ENCODE measurements at regions not wholly inside any gene's neighbourhood (a gene's known extent, or its start where the extent isn't known, plus 50 kb on each side); places are given as distances from the start of the nearest gene placed in this dataset.
"Not testable (repeated sequence)": the region's sequence is repeated elsewhere in the genome, so short reads cannot be mapped to it uniquely, and the experiment has no call there.

DNA sequence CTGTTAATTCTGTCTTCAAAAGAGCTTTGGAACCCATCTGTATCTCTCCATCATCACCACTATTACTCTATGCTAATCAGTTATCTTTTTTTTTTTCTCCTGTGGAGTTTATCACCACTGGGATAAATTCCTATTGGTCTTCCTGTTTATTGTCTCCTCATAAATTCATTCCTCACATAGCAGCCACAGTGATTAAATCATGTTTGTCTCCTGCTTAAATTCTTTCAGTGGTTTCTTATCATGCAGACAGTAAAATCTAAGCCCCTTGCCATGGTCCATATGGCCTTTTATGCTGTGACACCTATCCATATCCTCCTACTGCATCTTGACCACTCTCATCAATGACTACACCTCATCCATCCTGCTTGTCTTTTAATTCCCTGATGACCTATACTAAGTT, 239.8 kb upstream of the ZEB2 start:
- no peak for DNase-seq
- Histone ChIP-seq H3K4me2 (ENCODE audit: insufficient read depth, insufficient read length, low read length) (no peak overlapping the region), H3T11ph (ENCODE audit: low read length) (no peak overlapping the region), H3K56ac (ENCODE audit: insufficient read length, low read depth, low read length) (no peak overlapping the region), H2BK5ac (ENCODE audit: insufficient read length, low read length) (no peak overlapping the region), H3K4ac (ENCODE audit: low read depth, low read length) (no peak overlapping the region), H2AFZ (ENCODE audit: low read length) (no peak overlapping the region), H2BK120ac (ENCODE audit: low read depth, low read length, poor library complexity, severe bottlenecking) (no peak overlapping the region), H3K79me2 (ENCODE audit: insufficient read depth, low read length) (no peaks in the 10 kb centered on the region), H4K8ac (replicated peaks; ENCODE audit: insufficient read length, low read depth, low read length) (no peak overlapping the region), H3K9me3 (ENCODE audit: control insufficient read depth, low read depth, low read length) (no peaks in the 10 kb centered on the region), H3K4me1 (ENCODE audit: insufficient read depth, low read length) (peaks cover 4% of the 10 kb centered on the region; the same call in 1 of the 2 replicates), H3K23me2 (ENCODE audit: insufficient read length, low read depth, low read length, poor library complexity, severe bottlenecking) (no peaks in the 10 kb centered on the region), H3K14ac (ENCODE audit: insufficient read depth, low read length) (no peak overlapping the region), H2BK12ac (ENCODE audit: insufficient read length, low read depth, low read length) (no peak overlapping the region), H4K91ac (ENCODE audit: insufficient read length, low read depth, low read length) (no peak overlapping the region), H3K18ac (ENCODE audit: insufficient read length, low read depth, low read length) (no peak overlapping the region), H3K79me1 (ENCODE audit: insufficient read depth, low read depth, low read length, poor library complexity, severe bottlenecking) (no peaks in the 10 kb centered on the region), H2BK15ac (ENCODE audit: low read depth, low read length) (no peak overlapping the region), H4K5ac (ENCODE audit: insufficient read length, low read depth, low read length) (no peak overlapping the region), H3K27me3 (ENCODE audit: insufficient read depth, low read length) (no peaks in the 10 kb centered on the region), H3K27ac (ENCODE audit: insufficient read length, low read depth, low read length) (no peak overlapping the region), H2BK20ac (ENCODE audit: low read depth, low read length, poor library complexity, severe bottlenecking) (no peak overlapping the region), H3K23ac (ENCODE audit: insufficient read length, low read depth, low read length) (no peak overlapping the region), H2AK5ac (ENCODE audit: insufficient read length, low read length) (no peak overlapping the region), H3K9ac (ENCODE audit: extremely low read depth, insufficient read length, low read length) (no peak overlapping the region), H4K20me1 (ENCODE audit: control insufficient read depth, insufficient read depth, insufficient read length) (no peaks in the 10 kb centered on the region)
- TF ChIP-seq, protein P1, sequence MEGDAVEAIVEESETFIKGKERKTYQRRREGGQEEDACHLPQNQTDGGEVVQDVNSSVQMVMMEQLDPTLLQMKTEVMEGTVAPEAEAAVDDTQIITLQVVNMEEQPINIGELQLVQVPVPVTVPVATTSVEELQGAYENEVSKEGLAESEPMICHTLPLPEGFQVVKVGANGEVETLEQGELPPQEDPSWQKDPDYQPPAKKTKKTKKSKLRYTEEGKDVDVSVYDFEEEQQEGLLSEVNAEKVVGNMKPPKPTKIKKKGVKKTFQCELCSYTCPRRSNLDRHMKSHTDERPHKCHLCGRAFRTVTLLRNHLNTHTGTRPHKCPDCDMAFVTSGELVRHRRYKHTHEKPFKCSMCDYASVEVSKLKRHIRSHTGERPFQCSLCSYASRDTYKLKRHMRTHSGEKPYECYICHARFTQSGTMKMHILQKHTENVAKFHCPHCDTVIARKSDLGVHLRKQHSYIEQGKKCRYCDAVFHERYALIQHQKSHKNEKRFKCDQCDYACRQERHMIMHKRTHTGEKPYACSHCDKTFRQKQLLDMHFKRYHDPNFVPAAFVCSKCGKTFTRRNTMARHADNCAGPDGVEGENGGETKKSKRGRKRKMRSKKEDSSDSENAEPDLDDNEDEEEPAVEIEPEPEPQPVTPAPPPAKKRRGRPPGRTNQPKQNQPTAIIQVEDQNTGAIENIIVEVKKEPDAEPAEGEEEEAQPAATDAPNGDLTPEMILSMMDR (conservative IDR thresholded peaks at IDR 0.05), result no peak
- Mint-ChIP-seq H3K27ac (no peak overlapping the region), H3K27me3 (ENCODE audit: low read depth) (no peaks in the 10 kb centered on the region), H3K4me3 (no peak overlapping the region), H3K36me3 (ENCODE audit: insufficient read depth in 1 of 3, low read depth in 3 of 3) (no peaks in the 10 kb centered on the region), H3K4me1 (peaks cover 6 to 10% of the 10 kb centered on the region in 2 experiments), H3K9me3 (no peaks in the 10 kb centered on the region)

DNA sequence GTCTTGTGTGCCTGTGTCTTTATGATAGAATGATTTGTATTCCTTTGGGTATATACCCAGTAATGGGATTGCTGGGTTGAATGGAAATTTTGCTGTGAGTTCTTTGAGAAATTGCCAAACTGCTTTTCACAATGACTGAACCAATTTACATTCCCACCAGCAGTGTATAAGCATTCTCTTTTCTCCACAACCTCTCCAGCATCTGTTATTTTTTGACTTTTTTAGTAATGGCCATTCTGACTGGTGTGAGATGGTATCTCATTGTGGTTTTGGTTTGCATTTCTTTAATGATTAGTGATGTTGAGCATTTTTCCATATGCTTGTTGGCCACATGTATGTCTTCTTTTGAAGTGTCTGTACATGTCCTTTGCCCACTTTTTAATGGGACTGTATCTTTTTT, 238.3 kb upstream of the ZEB2 start:
- H3K79me2 ChIP-seq (ENCODE audit: insufficient read depth, low read length); H3K14ac ChIP-seq (ENCODE audit: insufficient read depth, low read length); H3K9me3 Mint-ChIP-seq: not testable (repeated sequence)

More for the DNA sequence above, 238.3 kb upstream of the ZEB2 start:
- H3K9ac ChIP-seq (ENCODE audit: extremely low read depth, insufficient read length, low read length); H3K9me3 ChIP-seq (ENCODE audit: control insufficient read depth, low read depth, low read length); H3K23me2 ChIP-seq (ENCODE audit: insufficient read length, low read depth, low read length, poor library complexity, severe bottlenecking); H2BK12ac ChIP-seq (ENCODE audit: insufficient read length, low read depth, low read length); H2BK120ac ChIP-seq (ENCODE audit: low read depth, low read length, poor library complexity, severe bottlenecking); H4K91ac ChIP-seq (ENCODE audit: insufficient read length, low read depth, low read length); H3K56ac ChIP-seq (ENCODE audit: insufficient read length, low read depth, low read length); H4K5ac ChIP-seq (ENCODE audit: insufficient read length, low read depth, low read length); H3K27me3 ChIP-seq (ENCODE audit: insufficient read depth, low read length); H2BK20ac ChIP-seq (ENCODE audit: low read depth, low read length, poor library complexity, severe bottlenecking); H3K27me3 Mint-ChIP-seq (ENCODE audit: low read depth); H3K4me3 Mint-ChIP-seq; H3K4ac ChIP-seq (ENCODE audit: low read depth, low read length); H2BK15ac ChIP-seq (ENCODE audit: low read depth, low read length); H2BK5ac ChIP-seq (ENCODE audit: insufficient read length, low read length); H3K27ac Mint-ChIP-seq; H3K23ac ChIP-seq (ENCODE audit: insufficient read length, low read depth, low read length); H4K20me1 ChIP-seq (ENCODE audit: control insufficient read depth, insufficient read depth, insufficient read length); DNase-seq; H2AFZ ChIP-seq (ENCODE audit: low read length); H3K18ac ChIP-seq (ENCODE audit: insufficient read length, low read depth, low read length); H3T11ph ChIP-seq (ENCODE audit: low read length); H3K4me2 ChIP-seq (ENCODE audit: insufficient read depth, insufficient read length, low read length); H3K79me1 ChIP-seq (ENCODE audit: insufficient read depth, low read depth, low read length, poor library complexity, severe bottlenecking); H3K27ac ChIP-seq (ENCODE audit: insufficient read length, low read depth, low read length); H3K36me3 Mint-ChIP-seq (ENCODE audit: insufficient read depth in 1 of 3, low read depth in 3 of 3); H2AK5ac ChIP-seq (ENCODE audit: insufficient read length, low read length); H3K4me1 ChIP-seq (ENCODE audit: insufficient read depth, low read length); H4K8ac ChIP-seq (replicated peaks; ENCODE audit: insufficient read length, low read depth, low read length): not testable (repeated sequence)
- peaks cover 6 to 10% of the 10 kb centered on the region in 2 experiments for H3K4me1 Mint-ChIP-seq
